ENCODE measurements at regions not wholly inside any gene's neighbourhood (a gene's known extent, or its start where the extent isn't known, plus 50 kb on each side); places are given as distances from the start of the nearest gene placed in this dataset.

- Mint-ChIP-seq H3K27ac (no peak overlapping the region), H3K36me3 (no peaks in the 10 kb centered on the region), H3K4me1 (no peaks in the 10 kb centered on the region), H3K9me3 (peaks cover 9 to 15% (median 11%) of the 10 kb centered on the region in 3 donors), H3K4me3 (no peak overlapping the region), H3K27me3 (no peaks in the 10 kb centered on the region)
- ATAC-seq (replicated peaks in 1 of 4) (no peak), DNase-seq (no peak)
- POLR2A ChIA-PET, result no interaction called here
- no peaks in the 10 kb centered on the region for H3K4me1 ChIP-seq (ENCODE audit: control insufficient read depth in 1 of 2, extremely low read depth in 1 of 2, insufficient read depth in 2 of 2, low read length in 2 of 2)
- H3K27me3 ChIP-seq (replicated peaks in 1 of 2; ENCODE audit: control insufficient read depth in 2 of 2, extremely low read depth in 1 of 2, insufficient read depth in 2 of 2, low read length in 1 of 2), result no peaks in the 10 kb centered on the region
- H3K27ac ChIP-seq (ENCODE audit: low read length), result no peak overlapping the region
- H3K36me3 ChIP-seq (ENCODE audit: control insufficient read depth in 2 of 2, extremely low read depth in 1 of 2, insufficient read depth in 1 of 2, low read length in 1 of 2), result no peaks in the 10 kb centered on the region
- H3K4me3 ChIP-seq (ENCODE audit: control insufficient read depth in 1 of 2, extremely low read depth in 1 of 2, low read length in 1 of 2), result no peak overlapping the region
- CTCF ChIA-PET, result no interaction called here
- H3K9me3 ChIP-seq, result no peaks in the 10 kb centered on the region
- WGBS (ENCODE audit: insufficient coverage), result no CpG with 5 or more reads among the region's 3 CpGs
Observed at GRCh38 chr13:53807251-53807834, 778.7 kb downstream of the OLFM4 start.

GRCh38 chr13:53821632-53822031 is 793.0 kb downstream of the OLFM4 start:
- Mint-ChIP-seq H3K27me3 (no peaks in the 10 kb centered on the region), H3K27ac (no peak overlapping the region), H3K9me3 (peaks cover 0 to 21% (median 7%) of the 10 kb centered on the region in 3 donors), H3K4me1 (no peaks in the 10 kb centered on the region), H3K36me3 (no peaks in the 10 kb centered on the region), H3K4me3 (no peak overlapping the region)
- H3K4me1 ChIP-seq (ENCODE audit: control insufficient read depth in 1 of 2, extremely low read depth in 1 of 2, insufficient read depth in 2 of 2, low read length in 2 of 2), result no peaks in the 10 kb centered on the region
- no peak overlapping the region for H3K4me3 ChIP-seq (ENCODE audit: control insufficient read depth in 1 of 2, extremely low read depth in 1 of 2, low read length in 1 of 2)
- H3K36me3 ChIP-seq (ENCODE audit: control insufficient read depth in 2 of 2, extremely low read depth in 1 of 2, insufficient read depth in 1 of 2, low read length in 1 of 2), result no peaks in the 10 kb centered on the region
- DNase-seq (no peak), ATAC-seq (replicated peaks in 1 of 4) (no peak)
- WGBS (ENCODE audit: insufficient coverage), result 93% methylated on average over 10 of the region's 10 CpGs
- H3K9me3 ChIP-seq, result no peaks in the 10 kb centered on the region
- POLR2A ChIA-PET, result no interaction called here
- H3K27ac ChIP-seq (ENCODE audit: low read length), result no peak overlapping the region
- H3K27me3 ChIP-seq (replicated peaks in 1 of 2; ENCODE audit: control insufficient read depth in 2 of 2, extremely low read depth in 1 of 2, insufficient read depth in 2 of 2, low read length in 1 of 2), result no peaks in the 10 kb centered on the region
- CTCF ChIA-PET, result no interaction called here

DNA sequence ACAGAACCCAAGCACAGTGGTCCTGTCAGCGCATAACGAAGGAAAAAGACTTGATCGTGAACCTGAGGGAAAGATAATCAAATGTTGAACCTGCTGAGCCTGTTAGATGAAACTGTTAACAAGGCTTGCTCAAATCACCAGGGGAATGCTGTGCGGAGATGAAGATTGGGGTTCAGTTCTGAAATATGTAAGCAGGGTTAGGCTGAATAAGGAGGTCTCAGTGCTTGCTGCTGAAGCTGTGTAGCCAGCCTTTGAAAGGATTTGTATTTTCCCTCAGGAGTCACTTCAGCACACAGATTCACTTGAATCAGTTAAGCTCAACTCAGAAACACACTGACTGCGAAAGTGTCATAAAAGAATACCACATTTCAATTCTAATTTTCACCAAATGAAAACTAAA is 793.5 kb downstream of the OLFM4 start:
- WGBS (ENCODE audit: insufficient coverage), result 79% methylated on average over 4 of the region's 5 CpGs
- no peaks in the 10 kb centered on the region for H3K9me3 ChIP-seq
- ChIA-PET CTCF (no interaction called here), POLR2A (no interaction called here)
- no peak overlapping the region for H3K27ac ChIP-seq (ENCODE audit: low read length)
- H3K4me3 Mint-ChIP-seq, result no peak overlapping the region
- H3K36me3 Mint-ChIP-seq, result no peaks in the 10 kb centered on the region
- DNase-seq (no peak), ATAC-seq (replicated peaks in 1 of 4) (no peak)
- no peaks in the 10 kb centered on the region for H3K4me1 ChIP-seq (ENCODE audit: control insufficient read depth in 1 of 2, extremely low read depth in 1 of 2, insufficient read depth in 2 of 2, low read length in 2 of 2)
- no peaks in the 10 kb centered on the region for H3K4me1 Mint-ChIP-seq
- H3K9me3 Mint-ChIP-seq, result peaks cover 0 to 21% (median 6%) of the 10 kb centered on the region in 3 donors
- no peak overlapping the region for H3K27ac Mint-ChIP-seq
- no peak overlapping the region for H3K4me3 ChIP-seq (ENCODE audit: control insufficient read depth in 1 of 2, extremely low read depth in 1 of 2, low read length in 1 of 2)
- H3K27me3 ChIP-seq (replicated peaks in 1 of 2; ENCODE audit: control insufficient read depth in 2 of 2, extremely low read depth in 1 of 2, insufficient read depth in 2 of 2, low read length in 1 of 2), result no peaks in the 10 kb centered on the region
- H3K27me3 Mint-ChIP-seq, result no peaks in the 10 kb centered on the region
- H3K36me3 ChIP-seq (ENCODE audit: control insufficient read depth in 2 of 2, extremely low read depth in 1 of 2, insufficient read depth in 1 of 2, low read length in 1 of 2), result no peaks in the 10 kb centered on the region

GRCh38 chr13:53839461-53839860 is 810.8 kb downstream of the OLFM4 start:
- Histone ChIP-seq H3K27ac (ENCODE audit: low read length) (no peak overlapping the region), H3K4me3 (ENCODE audit: control insufficient read depth in 1 of 2, extremely low read depth in 1 of 2, low read length in 1 of 2) (no peak overlapping the region), H3K9me3 (no peaks in the 10 kb centered on the region), H3K27me3 (replicated peaks in 1 of 2; ENCODE audit: control insufficient read depth in 2 of 2, extremely low read depth in 1 of 2, insufficient read depth in 2 of 2, low read length in 1 of 2) (no peaks in the 10 kb centered on the region), H3K4me1 (ENCODE audit: control insufficient read depth in 1 of 2, extremely low read depth in 1 of 2, insufficient read depth in 2 of 2, low read length in 2 of 2) (no peaks in the 10 kb centered on the region), H3K36me3 (ENCODE audit: control insufficient read depth in 2 of 2, extremely low read depth in 1 of 2, insufficient read depth in 1 of 2, low read length in 1 of 2) (no peaks in the 10 kb centered on the region)
- H3K4me3 Mint-ChIP-seq, result no peak overlapping the region
- peaks cover 5 to 23% (median 8%) of the 10 kb centered on the region in 3 donors for H3K9me3 Mint-ChIP-seq
- no peaks in the 10 kb centered on the region for H3K27me3 Mint-ChIP-seq
- ChIA-PET CTCF (no interaction called here), POLR2A (no interaction called here)
- ATAC-seq (replicated peaks in 1 of 4) (no peak), DNase-seq (no peak)
- no peak overlapping the region for H3K27ac Mint-ChIP-seq
- no peaks in the 10 kb centered on the region for H3K4me1 Mint-ChIP-seq
- H3K36me3 Mint-ChIP-seq, result no peaks in the 10 kb centered on the region

GRCh38 chr13:53844473-53845146 is 816.0 kb downstream of the OLFM4 start:
- DNase-seq (no peak), ATAC-seq (replicated peaks in 1 of 4) (no peak)
- WGBS (ENCODE audit: insufficient coverage), result no CpG with 5 or more reads among the region's 6 CpGs
- CTCF ChIA-PET, result no interaction called here
- Histone ChIP-seq H3K9me3 (no peaks in the 10 kb centered on the region), H3K4me1 (ENCODE audit: control insufficient read depth in 1 of 2, extremely low read depth in 1 of 2, insufficient read depth in 2 of 2, low read length in 2 of 2) (no peaks in the 10 kb centered on the region), H3K27me3 (replicated peaks in 1 of 2; ENCODE audit: control insufficient read depth in 2 of 2, extremely low read depth in 1 of 2, insufficient read depth in 2 of 2, low read length in 1 of 2) (no peaks in the 10 kb centered on the region), H3K27ac (ENCODE audit: low read length) (no peak overlapping the region), H3K4me3 (ENCODE audit: control insufficient read depth in 1 of 2, extremely low read depth in 1 of 2, low read length in 1 of 2) (no peak overlapping the region), H3K36me3 (ENCODE audit: control insufficient read depth in 2 of 2, extremely low read depth in 1 of 2, insufficient read depth in 1 of 2, low read length in 1 of 2) (no peaks in the 10 kb centered on the region)
- POLR2A ChIA-PET, result no interaction called here
- Mint-ChIP-seq H3K27me3 (no peaks in the 10 kb centered on the region), H3K9me3 (peaks cover 6 to 25% (median 16%) of the 10 kb centered on the region in 3 donors), H3K36me3 (no peaks in the 10 kb centered on the region), H3K4me1 (no peaks in the 10 kb centered on the region), H3K4me3 (no peak overlapping the region), H3K27ac (no peak overlapping the region)

- H3K4me3 ChIP-seq (ENCODE audit: control insufficient read depth in 1 of 2, extremely low read depth in 1 of 2, low read length in 1 of 2), result no peak overlapping the region
- no peaks in the 10 kb centered on the region for H3K27me3 Mint-ChIP-seq
- 80% methylated on average over 1 of the region's 2 CpGs for WGBS (ENCODE audit: insufficient coverage)
- H3K4me3 Mint-ChIP-seq, result no peak overlapping the region
- no peak overlapping the region for H3K27ac Mint-ChIP-seq
- H3K4me1 Mint-ChIP-seq, result no peaks in the 10 kb centered on the region
- no peaks in the 10 kb centered on the region for H3K4me1 ChIP-seq (ENCODE audit: control insufficient read depth in 1 of 2, extremely low read depth in 1 of 2, insufficient read depth in 2 of 2, low read length in 2 of 2)
- H3K36me3 ChIP-seq (ENCODE audit: control insufficient read depth in 2 of 2, extremely low read depth in 1 of 2, insufficient read depth in 1 of 2, low read length in 1 of 2), result no peaks in the 10 kb centered on the region
- peaks cover 14 to 32% (median 15%) of the 10 kb centered on the region in 3 donors for H3K9me3 Mint-ChIP-seq
- ChIA-PET POLR2A (no interaction called here), CTCF (interaction anchor here in 1 of 2 donors (0.9 kb wide), 1 partner anchor 65 kb away, joined by 3 read pairs; no protein-coding TSS in a partner anchor)
- no peaks in the 10 kb centered on the region for H3K27me3 ChIP-seq (replicated peaks in 1 of 2; ENCODE audit: control insufficient read depth in 2 of 2, extremely low read depth in 1 of 2, insufficient read depth in 2 of 2, low read length in 1 of 2)
- H3K27ac ChIP-seq (ENCODE audit: low read length), result no peak overlapping the region
- H3K9me3 ChIP-seq, result no peaks in the 10 kb centered on the region
- DNase-seq (no peak), ATAC-seq (replicated peaks in 1 of 4) (no peak)
- H3K36me3 Mint-ChIP-seq, result no peaks in the 10 kb centered on the region
Observed at GRCh38 chr13:53847502-53847901, 818.9 kb downstream of the OLFM4 start.

Measured in T-cell (primary cell).